ENCODE measurements at regions not wholly inside any gene's neighbourhood (a gene's known extent, or its start where the extent isn't known, plus 50 kb on each side); places are given as distances from the start of the nearest gene placed in this dataset.

DNA sequence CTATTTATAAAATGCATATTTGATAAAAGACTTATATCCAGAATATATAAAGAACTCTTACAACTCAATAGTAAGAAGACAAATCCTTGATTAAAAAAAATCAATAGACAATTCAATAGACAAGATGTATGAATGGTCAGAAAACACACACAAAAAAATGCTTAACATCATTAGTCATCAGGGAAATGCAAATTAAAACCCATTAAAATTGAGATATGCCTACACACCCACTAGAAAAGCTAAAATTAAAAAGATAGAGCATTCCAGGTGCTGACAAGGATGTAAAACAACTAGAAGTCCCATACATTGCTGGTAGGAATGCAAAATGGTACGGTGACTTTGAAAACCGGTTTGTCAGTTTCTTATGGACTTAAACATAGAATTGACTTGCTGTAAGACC, 127.1 kb downstream of the TFAP2B start:
- Histone ChIP-seq H3K27ac (no peak overlapping the region), H3K4me1 (no peaks in the 10 kb centered on the region), H2AFZ (no peak overlapping the region), H3K9me3 (ENCODE audit: control insufficient read depth, low read length) (no peaks in the 10 kb centered on the region), H3K9ac (no peak overlapping the region), H3K27me3 (ENCODE audit: control insufficient read depth, insufficient read depth, low read length) (no peaks in the 10 kb centered on the region), H3K36me3 (ENCODE audit: control insufficient read depth, insufficient read depth, low read length) (no peaks in the 10 kb centered on the region), H3K79me2 (no peaks in the 10 kb centered on the region), H3K4me2 (ENCODE audit: low read length) (no peak overlapping the region), H3K4me3 (ENCODE audit: low read depth, low read length) (no peak overlapping the region)
- no peak for TF ChIP-seq CTCF (IDR thresholded peaks at IDR 0.05)

DNA sequence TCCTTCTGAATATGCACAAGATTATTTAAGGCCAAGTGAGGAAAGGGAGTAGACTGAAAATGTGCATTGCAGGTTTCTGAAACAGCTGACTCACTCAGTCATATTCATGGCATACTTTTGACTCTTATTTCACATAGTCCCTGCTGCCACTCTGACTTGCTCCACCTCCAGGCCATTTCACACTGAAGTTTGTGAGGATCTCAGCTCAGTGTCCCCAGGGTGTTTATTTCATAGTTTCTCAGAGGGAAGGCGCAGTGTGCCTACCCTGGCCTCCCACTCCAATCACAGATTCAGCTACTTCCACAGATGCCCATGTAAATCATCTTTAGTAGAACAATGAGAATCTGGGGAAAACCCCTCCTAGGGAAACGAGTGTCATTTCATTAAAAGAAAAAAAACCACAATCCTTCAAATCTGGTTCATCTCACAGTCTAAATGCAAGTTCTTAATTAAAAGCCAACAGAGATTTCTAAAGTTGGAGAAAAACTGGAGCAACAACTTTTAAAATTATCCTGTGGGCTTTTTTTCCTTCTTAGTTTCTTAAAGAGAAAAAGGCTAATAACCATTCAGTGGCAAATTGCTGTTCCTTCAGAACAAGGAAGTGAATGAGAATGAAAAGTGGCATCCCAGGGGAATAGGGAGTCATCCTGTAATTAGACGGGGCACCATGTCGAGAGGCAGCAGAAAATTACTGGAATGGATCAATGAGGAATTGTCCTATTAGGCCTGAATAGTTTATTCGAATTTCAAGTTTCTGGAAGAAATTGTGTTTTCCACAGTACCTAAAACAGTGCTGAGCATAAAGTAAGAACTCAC, 133.6 kb downstream of the TFAP2B start:
- Histone ChIP-seq H3K79me2 (no peaks in the 10 kb centered on the region), H2AFZ (no peak overlapping the region), H3K27ac (no peak overlapping the region), H3K4me1 (no peaks in the 10 kb centered on the region), H3K9ac (no peak overlapping the region), H3K36me3 (ENCODE audit: control insufficient read depth, insufficient read depth, low read length) (no peaks in the 10 kb centered on the region), H3K4me3 (ENCODE audit: low read depth, low read length) (no peak overlapping the region), H3K27me3 (ENCODE audit: control insufficient read depth, insufficient read depth, low read length) (no peaks in the 10 kb centered on the region), H3K4me2 (ENCODE audit: low read length) (no peak overlapping the region), H3K9me3 (ENCODE audit: control insufficient read depth, low read length) (no peaks in the 10 kb centered on the region)
- TF ChIP-seq CTCF (IDR thresholded peaks at IDR 0.05), result no peak

GRCh38 chr6:50956014-50956413, 137.3 kb downstream of the TFAP2B start:
- no peaks in the 10 kb centered on the region for H3K79me2 ChIP-seq
- H3K4me2 ChIP-seq (ENCODE audit: low read length), result no peak overlapping the region
- no peaks in the 10 kb centered on the region for H3K27me3 ChIP-seq (ENCODE audit: control insufficient read depth, insufficient read depth, low read length)
- no peaks in the 10 kb centered on the region for H3K9me3 ChIP-seq (ENCODE audit: control insufficient read depth, low read length)
- H3K36me3 ChIP-seq (ENCODE audit: control insufficient read depth, insufficient read depth, low read length), result no peaks in the 10 kb centered on the region
- no peaks in the 10 kb centered on the region for H3K4me1 ChIP-seq
- H3K27ac ChIP-seq, result no peak overlapping the region
- no peak overlapping the region for H3K4me3 ChIP-seq (ENCODE audit: low read depth, low read length)
- H2AFZ ChIP-seq, result no peak overlapping the region
- no peak for TF ChIP-seq CTCF (IDR thresholded peaks at IDR 0.05)
- no peak overlapping the region for H3K9ac ChIP-seq

GRCh38 chr6:50958148-50958697, 139.6 kb downstream of the TFAP2B start:
- Histone ChIP-seq H2AFZ (no peak overlapping the region), H3K4me2 (ENCODE audit: low read length) (no peak overlapping the region), H3K4me3 (ENCODE audit: low read depth, low read length) (no peak overlapping the region), H3K27ac (no peak overlapping the region), H3K9me3 (ENCODE audit: control insufficient read depth, low read length) (no peaks in the 10 kb centered on the region), H3K36me3 (ENCODE audit: control insufficient read depth, insufficient read depth, low read length) (no peaks in the 10 kb centered on the region), H3K27me3 (ENCODE audit: control insufficient read depth, insufficient read depth, low read length) (no peaks in the 10 kb centered on the region), H3K9ac (no peak overlapping the region), H3K4me1 (no peaks in the 10 kb centered on the region), H3K79me2 (no peaks in the 10 kb centered on the region)
- TF ChIP-seq CTCF (IDR thresholded peaks at IDR 0.05), result no peak

All from parathyroid adenoma (tissue), 2 donors.